ENCODE measurements at regions not wholly inside any gene's neighbourhood (a gene's known extent, or its start where the extent isn't known, plus 50 kb on each side); places are given as distances from the start of the nearest gene placed in this dataset.

GRCh38 chr10:2733278-2733963 lies 333.9 kb upstream of the PFKP start:
- H3K4me1 Mint-ChIP-seq: no peaks in the 10 kb centered on the region
- Histone ChIP-seq H3K9ac (ENCODE audit: low read length) (no peak overlapping the region), H3K27ac (ENCODE audit: low read length in 2 of 2) (no peak overlapping the region), H3K36me3 (replicated peaks in 1 of 2; ENCODE audit: control extremely low read depth in 1 of 2, control insufficient read depth in 1 of 2, extremely low read depth in 1 of 2, insufficient read depth in 2 of 2, low read length in 1 of 2) (no peaks in the 10 kb centered on the region), H2AFZ (ENCODE audit: insufficient read depth, low read depth, low read length, poor library complexity, severe bottlenecking) (no peak overlapping the region), H3K79me2 (ENCODE audit: control insufficient read depth, insufficient read depth, low read length) (no peaks in the 10 kb centered on the region), H3K4me3 (ENCODE audit: control extremely low read depth in 1 of 5, extremely low read depth in 1 of 5, insufficient read depth in 1 of 5, low read depth in 2 of 5, low read length in 4 of 5) (no peak overlapping the region), H4K20me1 (ENCODE audit: control insufficient read depth, insufficient read depth, low read length, poor library complexity, severe bottlenecking) (no peaks in the 10 kb centered on the region), H3K4me1 (ENCODE audit: control insufficient read depth in 2 of 2, insufficient read depth in 2 of 2, low read length in 2 of 2) (no peaks in the 10 kb centered on the region), H3K4me2 (replicated peaks; ENCODE audit: low read depth, low read length, poor library complexity, severe bottlenecking) (no peak overlapping the region), H3K9me3 (ENCODE audit: control extremely low read depth in 1 of 3, control insufficient read depth in 2 of 3, insufficient read depth in 1 of 3, low read length in 2 of 3) (peaks cover 0 to 15% (median 0%) of the 10 kb centered on the region in 3 donors), H3K27me3 (replicated peaks in 1 of 4; ENCODE audit: control extremely low read depth in 1 of 4, control insufficient read depth in 3 of 4, insufficient read depth in 4 of 4, low read length in 3 of 4) (no peaks in the 10 kb centered on the region)
- ChIA-PET POLR2A (no interaction called here), CTCF (no interaction called here)
- TF ChIP-seq EZH2 (IDR thresholded peaks at IDR 0.05; ENCODE audit: borderline replicate concordance, insufficient read depth, low read depth, low read length, poor library complexity, severe bottlenecking): no peak
- TF ChIP-seq CTCF (IDR thresholded peaks at IDR 0.05): no peak
- intact Hi-C loops (cut with micrococcal nuclease): no loop called here
- H3K4me3 Mint-ChIP-seq: no peak overlapping the region
- 97% methylated on average over 19 of the region's 25 CpGs for WGBS (ENCODE audit: insufficient coverage)
- no peak for DNase-seq
- no peaks in the 10 kb centered on the region for H3K27me3 Mint-ChIP-seq
- ATAC-seq (ENCODE audit: low read depth): no peak
- H3K27ac Mint-ChIP-seq: no peak overlapping the region
- H3K9me3 Mint-ChIP-seq (ENCODE audit: insufficient read depth): peaks cover 4% of the 10 kb centered on the region

- ATAC-seq (ENCODE audit: low read depth): no peak
- 57% methylated on average over 1 of the region's 5 CpGs for WGBS (ENCODE audit: insufficient coverage)
Observed at GRCh38 chr10:2731940-2732339, 335.4 kb upstream of the PFKP start.

More at GRCh38 chr10:2731940-2732339, 335.4 kb upstream of the PFKP start:
- Mint-ChIP-seq H3K27me3 (no peaks in the 10 kb centered on the region), H3K4me1 (no peaks in the 10 kb centered on the region), H3K9me3 (ENCODE audit: insufficient read depth) (peaks cover 4% of the 10 kb centered on the region), H3K4me3 (no peak overlapping the region), H3K27ac (no peak overlapping the region)
- H3K4me2 ChIP-seq (replicated peaks; ENCODE audit: low read depth, low read length, poor library complexity, severe bottlenecking): no peak overlapping the region
- DNase-seq: no peak
- intact Hi-C loops (cut with micrococcal nuclease): no loop called here
- TF ChIP-seq CTCF (IDR thresholded peaks at IDR 0.05): no peak
- TF ChIP-seq EZH2 (IDR thresholded peaks at IDR 0.05; ENCODE audit: borderline replicate concordance, insufficient read depth, low read depth, low read length, poor library complexity, severe bottlenecking): no peak
- no peak overlapping the region for H3K9ac ChIP-seq (ENCODE audit: low read length)
- H3K9me3 ChIP-seq (ENCODE audit: control extremely low read depth in 1 of 3, control insufficient read depth in 2 of 3, insufficient read depth in 1 of 3, low read length in 2 of 3): peaks cover 0 to 15% (median 0%) of the 10 kb centered on the region in 3 donors
- no peaks in the 10 kb centered on the region for H3K27me3 ChIP-seq (replicated peaks in 1 of 4; ENCODE audit: control extremely low read depth in 1 of 4, control insufficient read depth in 3 of 4, insufficient read depth in 4 of 4, low read length in 3 of 4)
- H3K36me3 ChIP-seq (replicated peaks in 1 of 2; ENCODE audit: control extremely low read depth in 1 of 2, control insufficient read depth in 1 of 2, extremely low read depth in 1 of 2, insufficient read depth in 2 of 2, low read length in 1 of 2): no peaks in the 10 kb centered on the region
- no peaks in the 10 kb centered on the region for H3K4me1 ChIP-seq (ENCODE audit: control insufficient read depth in 2 of 2, insufficient read depth in 2 of 2, low read length in 2 of 2)
- no peaks in the 10 kb centered on the region for H4K20me1 ChIP-seq (ENCODE audit: control insufficient read depth, insufficient read depth, low read length, poor library complexity, severe bottlenecking)
- ChIA-PET POLR2A (no interaction called here), CTCF (no interaction called here)
- no peak overlapping the region for H3K4me3 ChIP-seq (ENCODE audit: control extremely low read depth in 1 of 5, extremely low read depth in 1 of 5, insufficient read depth in 1 of 5, low read depth in 2 of 5, low read length in 4 of 5)
- H2AFZ ChIP-seq (ENCODE audit: insufficient read depth, low read depth, low read length, poor library complexity, severe bottlenecking): no peak overlapping the region
- no peaks in the 10 kb centered on the region for H3K79me2 ChIP-seq (ENCODE audit: control insufficient read depth, insufficient read depth, low read length)
- H3K27ac ChIP-seq (ENCODE audit: low read length in 2 of 2): no peak overlapping the region

All from B cell (primary cell).